ENCODE measurements at regions not wholly inside any gene's neighbourhood (a gene's known extent, or its start where the extent isn't known, plus 50 kb on each side); places are given as distances from the start of the nearest gene placed in this dataset.

- TF ChIP-seq EP300 (IDR thresholded peaks at IDR 0.05) (no peak), CTCF (IDR thresholded peaks at IDR 0.05) (no peak), POLR2A (IDR thresholded peaks at IDR 0.05) (no peak), POLR2AphosphoS5 (IDR thresholded peaks at IDR 0.05) (no peak)
- H3K27me3 ChIP-seq: no peaks in the 10 kb centered on the region
- no peak overlapping the region for H3K27ac ChIP-seq
- H3K36me3 ChIP-seq: no peaks in the 10 kb centered on the region
- H3K4me1 ChIP-seq: no peaks in the 10 kb centered on the region
- 77% methylated on average over 2 of the region's 2 CpGs for WGBS
- no peak for DNase-seq (ENCODE audit: low spot score in 2 of 2)
- no peaks in the 10 kb centered on the region for H3K9me3 ChIP-seq
- H3K4me3 ChIP-seq: no peak overlapping the region
Measured at GRCh38 chr10:36547965-36548364, 577.4 kb upstream of the ANKRD30A start.

GRCh38 chr10:36542493-36542892 lies 582.9 kb upstream of the ANKRD30A start:
- DNase-seq (ENCODE audit: low spot score in 2 of 2): no peak
- H3K36me3 ChIP-seq: no peaks in the 10 kb centered on the region
- no peak overlapping the region for H3K4me3 ChIP-seq
- WGBS: 48% methylated on average over 4 of the region's 4 CpGs
- TF ChIP-seq POLR2A (IDR thresholded peaks at IDR 0.05) (no peak), EP300 (IDR thresholded peaks at IDR 0.05) (no peak), CTCF (IDR thresholded peaks at IDR 0.05) (no peak), POLR2AphosphoS5 (IDR thresholded peaks at IDR 0.05) (no peak)
- H3K27me3 ChIP-seq: no peaks in the 10 kb centered on the region
- no peaks in the 10 kb centered on the region for H3K4me1 ChIP-seq
- H3K9me3 ChIP-seq: no peaks in the 10 kb centered on the region
- no peak overlapping the region for H3K27ac ChIP-seq

GRCh38 chr10:36540611-36541010 lies 584.8 kb upstream of the ANKRD30A start:
- 95% methylated on average over 3 of the region's 3 CpGs for WGBS
- H3K27ac ChIP-seq: no peak overlapping the region
- no peaks in the 10 kb centered on the region for H3K9me3 ChIP-seq
- no peaks in the 10 kb centered on the region for H3K36me3 ChIP-seq
- TF ChIP-seq EP300 (IDR thresholded peaks at IDR 0.05) (no peak), POLR2A (IDR thresholded peaks at IDR 0.05) (no peak), POLR2AphosphoS5 (IDR thresholded peaks at IDR 0.05) (no peak), CTCF (IDR thresholded peaks at IDR 0.05) (no peak)
- H3K4me3 ChIP-seq: no peak overlapping the region
- H3K27me3 ChIP-seq: no peaks in the 10 kb centered on the region
- DNase-seq (ENCODE audit: low spot score in 2 of 2): no peak
- no peaks in the 10 kb centered on the region for H3K4me1 ChIP-seq

- Histone ChIP-seq H3K9me3 (no peaks in the 10 kb centered on the region), H3K27me3 (no peaks in the 10 kb centered on the region), H3K27ac (no peak overlapping the region), H3K4me1 (peaks cover 2% of the 10 kb centered on the region), H3K4me3 (no peak overlapping the region), H3K36me3 (no peaks in the 10 kb centered on the region)
- DNase-seq (ENCODE audit: low spot score in 2 of 2): no peak
- no peak for TF ChIP-seq POLR2A (IDR thresholded peaks at IDR 0.05)
- no peak for TF ChIP-seq POLR2AphosphoS5 (IDR thresholded peaks at IDR 0.05)
- TF ChIP-seq CTCF (IDR thresholded peaks at IDR 0.05): no peak
- TF ChIP-seq EP300 (IDR thresholded peaks at IDR 0.05): no peak
- 59% methylated on average over 3 of the region's 3 CpGs for WGBS
Measured at GRCh38 chr10:36538953-36539586, 586.3 kb upstream of the ANKRD30A start.

DNA sequence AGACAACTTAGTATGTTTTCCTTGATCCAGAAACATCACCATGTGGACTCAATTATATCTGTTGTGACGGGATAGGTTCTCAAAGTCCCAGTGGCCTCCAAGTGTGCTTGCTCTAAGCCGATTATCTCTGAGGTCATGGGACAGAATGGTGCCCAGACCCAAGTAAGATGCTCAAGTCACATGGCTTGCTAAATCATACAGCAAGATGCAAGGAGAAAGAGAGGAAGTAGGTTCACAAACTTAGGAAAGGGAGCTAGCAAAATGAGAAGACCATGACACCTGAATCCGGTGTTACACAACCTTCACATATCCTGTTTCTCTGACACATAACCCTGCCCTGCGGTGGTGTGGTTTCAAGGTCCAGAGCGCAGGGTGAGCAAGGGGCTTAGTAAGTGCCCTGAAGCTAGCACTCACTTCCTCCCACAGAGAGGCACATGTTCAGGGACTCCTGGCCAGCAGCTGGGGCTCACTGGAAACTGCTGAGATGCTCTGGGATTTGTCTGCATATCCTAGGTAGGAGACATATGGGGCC lies 590.9 kb upstream of the ANKRD30A start:
- WGBS: 45% methylated on average over 5 of the region's 5 CpGs

More for the DNA sequence above, 590.9 kb upstream of the ANKRD30A start:
- peaks cover 2% of the 10 kb centered on the region for H3K4me1 ChIP-seq
- DNase-seq (ENCODE audit: low spot score in 2 of 2): no peak
- H3K27ac ChIP-seq: no peak overlapping the region
- no peak overlapping the region for H3K4me3 ChIP-seq
- no peaks in the 10 kb centered on the region for H3K9me3 ChIP-seq
- no peaks in the 10 kb centered on the region for H3K36me3 ChIP-seq
- H3K27me3 ChIP-seq: no peaks in the 10 kb centered on the region
- TF ChIP-seq POLR2AphosphoS5 (IDR thresholded peaks at IDR 0.05) (no peak), CTCF (IDR thresholded peaks at IDR 0.05) (no peak), POLR2A (IDR thresholded peaks at IDR 0.05) (no peak), EP300 (IDR thresholded peaks at IDR 0.05) (no peak)
